GM23248 (cell line): ENCODE measurements at regions not wholly inside any gene's neighbourhood (a gene's known extent, or its start where the extent isn't known, plus 50 kb on each side); places are given as distances from the start of the nearest gene placed in this dataset.

Experiments
- DNase-seq: peaks from one replicate; pipeline ENCODE4 v3.0.0-alpha.2; 2015
- H2AFZ ChIP-seq: fragments of 200-600 bp; sonication (generic); 2 replicates; pipeline ENCODE4 v1.6.1; 2016; ENCODE audit warnings: antibody characterized with exemption
- H3F3A ChIP-seq: fragments of 200-600 bp; sonication (generic); 2 replicates; pipeline ENCODE4 v1.6.1; 2016; ENCODE audit warnings: mild to moderate bottlenecking, antibody characterized with exemption, mixed run types; ENCODE audit not compliant: insufficient read depth
- H3K27ac ChIP-seq: fragments of 200-600 bp; sonication (generic); 2 replicates; pipeline ENCODE4 v1.5.1; 2016; ENCODE audit warnings: mild to moderate bottlenecking
- H3K27me3 ChIP-seq: fragments of 200-600 bp; sonication (generic); replicated peaks from 2 replicates; pipeline ENCODE4 v1.6.1; 2016; ENCODE audit warnings: mild to moderate bottlenecking; ENCODE audit not compliant: insufficient read depth
- H3K36me3 ChIP-seq: fragments of 200-600 bp; sonication (generic); 2 replicates; pipeline ENCODE4 v1.6.1; 2016; ENCODE audit warnings: low read depth, mild to moderate bottlenecking
- H3K4me1 ChIP-seq: fragments of 200-600 bp; sonication (generic); 2 replicates; pipeline ENCODE4 v1.6.1; 2016; ENCODE audit warnings: mild to moderate bottlenecking; ENCODE audit not compliant: insufficient read depth
- H3K4me2 ChIP-seq: fragments of 200-600 bp; sonication (generic); one replicate; pipeline ENCODE4 v1.6.1; 2016; ENCODE audit warnings: mild to moderate bottlenecking; ENCODE audit not compliant: unreplicated experiment
- H3K4me3 ChIP-seq: fragments of 200-600 bp; sonication (generic); 2 replicates; pipeline ENCODE4 v1.5.1; 2016; ENCODE audit warnings: mild to moderate bottlenecking
- H3K79me2 ChIP-seq: fragments of 200-600 bp; sonication (generic); 2 replicates; pipeline ENCODE4 v1.6.1; 2016; ENCODE audit warnings: mild to moderate bottlenecking; ENCODE audit not compliant: insufficient read depth
- H3K9ac ChIP-seq: fragments of 200-600 bp; sonication (generic); 2 replicates; pipeline ENCODE4 v1.6.1; 2016; ENCODE audit warnings: mild to moderate bottlenecking
- H3K9me2 ChIP-seq: fragments of 200-600 bp; sonication (generic); 2 replicates; pipeline ENCODE4 v1.6.1; 2016; ENCODE audit warnings: mixed run types, mild to moderate bottlenecking, moderate library complexity; ENCODE audit not compliant: insufficient read depth
- H3K9me3 ChIP-seq: fragments of 200-600 bp; sonication (generic); one replicate; pipeline ENCODE4 v1.6.1; 2017; ENCODE audit warnings: low read depth
- H4K20me1 ChIP-seq: fragments of 200-600 bp; sonication (generic); 2 replicates; pipeline ENCODE4 v1.6.0; 2016; ENCODE audit not compliant: insufficient read depth
- EZH2 ChIP-seq: fragments of 200-600 bp; sonication (generic); IDR thresholded peaks from 2 replicates; pipeline ENCODE4 v1.6.1; 2018; ENCODE audit warnings: antibody characterized with exemption, mild to moderate bottlenecking; ENCODE audit not compliant: insufficient read depth, poor library complexity, severe bottlenecking
- EZH2phosphoT487 ChIP-seq: fragments of 200-600 bp; sonication (generic); IDR thresholded peaks from 2 replicates; pipeline ENCODE4 v1.6.1; 2018; ENCODE audit warnings: antibody characterized with exemption, moderate library complexity, mild to moderate bottlenecking, low read depth; ENCODE audit not compliant: insufficient read depth
- WGBS, 2 experiments: methylation state at CpG; one replicate each; pipeline ENCODE4 v1.1.6; 2015 to 2017; ENCODE audit warnings: low lambda C conversion rate in 2 of 2, low coverage in 1 of 2; ENCODE audit errors: missing lambda C conversion rate in 2 of 2; 5-methylcytosine and 5-hydroxymethylcytosine counted together
- in situ Hi-C: fragments of 300-500 bp; cut with MboI; formaldehyde crosslinking; loops from 2 replicates; pipeline ENCODE4 v1.15.0; 2020

GRCh38 chr1:2968471-2968881 lies 52.8 kb upstream of the ACTRT2 start:
- no peak overlapping the region for H2AFZ ChIP-seq
- in situ Hi-C loops = no loop called here
- WGBS, 2 experiments = 44 to 47% methylated on average over 25 of the region's 25 CpGs
- no peaks in the 10 kb centered on the region for H3K36me3 ChIP-seq
- H3K27me3 ChIP-seq = no peaks in the 10 kb centered on the region
- no peaks in the 10 kb centered on the region for H3K9me3 ChIP-seq
- no peaks in the 10 kb centered on the region for H3K9me2 ChIP-seq
- no peaks in the 10 kb centered on the region for H3F3A ChIP-seq
- H4K20me1 ChIP-seq = no peaks in the 10 kb centered on the region
- TF ChIP-seq EZH2 = no peak
- no peak for TF ChIP-seq EZH2phosphoT487
- no peak for DNase-seq
- H3K4me1 ChIP-seq = no peaks in the 10 kb centered on the region
- no peaks in the 10 kb centered on the region for H3K79me2 ChIP-seq
- no peak overlapping the region for H3K27ac ChIP-seq
- no peak overlapping the region for H3K9ac ChIP-seq
- no peak overlapping the region for H3K4me3 ChIP-seq
- H3K4me2 ChIP-seq = no peak overlapping the region

- H2AFZ ChIP-seq = no peak overlapping the region
- 55 to 59% methylated on average over 14 to 16 of the region's 16 CpGs for WGBS, 2 experiments
- H3K4me2 ChIP-seq = no peak overlapping the region
- in situ Hi-C loops = no loop called here
- no peak overlapping the region for H3K9ac ChIP-seq
- DNase-seq = no peak
- H4K20me1 ChIP-seq = no peaks in the 10 kb centered on the region
- no peak overlapping the region for H3K27ac ChIP-seq
- H3K27me3 ChIP-seq = no peaks in the 10 kb centered on the region
- H3K79me2 ChIP-seq = no peaks in the 10 kb centered on the region
- no peaks in the 10 kb centered on the region for H3K9me2 ChIP-seq
- TF ChIP-seq EZH2phosphoT487 (no peak), EZH2 (no peak)
- H3F3A ChIP-seq = no peaks in the 10 kb centered on the region
- no peaks in the 10 kb centered on the region for H3K9me3 ChIP-seq
- H3K36me3 ChIP-seq = no peaks in the 10 kb centered on the region
- no peak overlapping the region for H3K4me3 ChIP-seq
- H3K4me1 ChIP-seq = no peaks in the 10 kb centered on the region
Measured at GRCh38 chr1:2969011-2969844, 52.0 kb upstream of the ACTRT2 start.

GRCh38 chr1:2969845-2970291 lies 51.4 kb upstream of the ACTRT2 start:
- WGBS, 2 experiments = 58 to 65% methylated on average over 23 of the region's 23 CpGs

GRCh38 chr1:2970311-2971071 lies 50.8 kb upstream of the ACTRT2 start:
- no peaks in the 10 kb centered on the region for H3K79me2 ChIP-seq
- H4K20me1 ChIP-seq = no peaks in the 10 kb centered on the region
- no peak overlapping the region for H2AFZ ChIP-seq
- no peak overlapping the region for H3K4me3 ChIP-seq
- H3K9me2 ChIP-seq = no peaks in the 10 kb centered on the region
- H3K9ac ChIP-seq = no peak overlapping the region
- 52 to 56% methylated on average over 20 to 23 of the region's 23 CpGs for WGBS, 2 experiments
- in situ Hi-C loops = no loop called here
- H3F3A ChIP-seq = no peaks in the 10 kb centered on the region
- no peak overlapping the region for H3K4me2 ChIP-seq
- no peaks in the 10 kb centered on the region for H3K9me3 ChIP-seq
- no peaks in the 10 kb centered on the region for H3K4me1 ChIP-seq
- no peaks in the 10 kb centered on the region for H3K36me3 ChIP-seq
- no peaks in the 10 kb centered on the region for H3K27me3 ChIP-seq
- H3K27ac ChIP-seq = no peak overlapping the region
- TF ChIP-seq EZH2phosphoT487 (no peak), EZH2 (no peak)
- DNase-seq = no peak

More at GRCh38 chr1:2969845-2970291, 51.4 kb upstream of the ACTRT2 start:
- DNase-seq = no peak
- Histone ChIP-seq H4K20me1 (no peaks in the 10 kb centered on the region), H3F3A (no peaks in the 10 kb centered on the region), H3K4me1 (no peaks in the 10 kb centered on the region), H3K4me3 (no peak overlapping the region), H3K4me2 (no peak overlapping the region), H2AFZ (no peak overlapping the region), H3K27me3 (no peaks in the 10 kb centered on the region), H3K36me3 (no peaks in the 10 kb centered on the region), H3K9me2 (no peaks in the 10 kb centered on the region), H3K9ac (no peak overlapping the region), H3K79me2 (no peaks in the 10 kb centered on the region), H3K27ac (no peak overlapping the region), H3K9me3 (no peaks in the 10 kb centered on the region)
- in situ Hi-C loops = no loop called here
- no peak for TF ChIP-seq EZH2phosphoT487
- no peak for TF ChIP-seq EZH2
